Body of pancreas (tissue), 4 donors: ENCODE measurements at regions not wholly inside any gene's neighbourhood (a gene's known extent, or its start where the extent isn't known, plus 50 kb on each side); places are given as distances from the start of the nearest gene placed in this dataset.
"Not testable (repeated sequence)": the region's sequence is repeated elsewhere in the genome, so short reads cannot be mapped to it uniquely, and the experiment has no call there.

Source experiments
- ATAC-seq: fragments of 150-250 bp; one replicate; pipeline ENCODE4 v1.9.1; 2016
- DNase-seq, 4 donors: peaks; one replicate each; pipeline ENCODE4 v3.0.0-alpha.2; 2019
- H3K27ac ChIP-seq, 4 donors: fragments of 200-600 bp; sonication (generic); 1 replicate in 3 of 4; 2 replicates in 1 of 4; pipeline versions ENCODE4 v1.5.1 to v1.6.1; 2016 to 2019; ENCODE audit warnings: mild to moderate bottlenecking in 1 of 4, mixed read lengths in 1 of 4, moderate library complexity in 1 of 4
- H3K27me3 ChIP-seq, 2 donors: fragments of 200-600 bp; sonication (generic); one replicate each; pipeline ENCODE4 v1.6.0; 2016; ENCODE audit warnings: mild to moderate bottlenecking in 1 of 2
- H3K36me3 ChIP-seq, 2 donors: fragments of 200-600 bp; sonication (generic); replicated peaks in 1 of 2; 2 replicates each; pipeline ENCODE4 v1.5.1; 2016; ENCODE audit warnings: low read depth in 2 of 2; ENCODE audit not compliant: insufficient read depth in 1 of 2
- H3K4me1 ChIP-seq: fragments of 200-600 bp; sonication (generic); one replicate; pipeline ENCODE4 v1.6.0; 2016
- H3K4me3 ChIP-seq, 2 donors: fragments of 200-600 bp; sonication (generic); 1 replicate in 1 of 2; 2 replicates in 1 of 2; pipeline ENCODE4 v1.5.1; 2016 to 2019
- H3K9me3 ChIP-seq, 3 donors: fragments of 200-600 bp; sonication (generic); 1 replicate in 2 of 3; 2 replicates in 1 of 3; pipeline ENCODE4 v1.5.1; 2016
- POLR2A ChIP-seq, 3 donors: fragments of 450-650 bp; IDR thresholded peaks; one replicate each; pipeline ENCODE4 v1.6.1; 2016; ENCODE audit warnings: antibody characterized with exemption in 3 of 3, mild to moderate bottlenecking in 2 of 3
- WGBS, 2 donors: methylation state at CpG; one replicate each; pipeline ENCODE4 v1.1.5; 2017; 5-methylcytosine and 5-hydroxymethylcytosine counted together
- intact Hi-C: fragments of 100-400 bp; cut with DNase I; formaldehyde crosslinking; loops from one replicate; pipeline ENCODE4 v1.15.1; 2023
- TF ChIP-seq, protein P1 (sequence below), 7 experiments: fragments of 450-650 bp in 4 of 7; fragments of 200-600 bp in 3 of 7; sonication (generic) in 3 of 7; IDR thresholded peaks; one replicate each; pipeline ENCODE4 v1.5.1; 2016 to 2019; ENCODE audit warnings: antibody characterized with exemption in 7 of 7

DNA sequence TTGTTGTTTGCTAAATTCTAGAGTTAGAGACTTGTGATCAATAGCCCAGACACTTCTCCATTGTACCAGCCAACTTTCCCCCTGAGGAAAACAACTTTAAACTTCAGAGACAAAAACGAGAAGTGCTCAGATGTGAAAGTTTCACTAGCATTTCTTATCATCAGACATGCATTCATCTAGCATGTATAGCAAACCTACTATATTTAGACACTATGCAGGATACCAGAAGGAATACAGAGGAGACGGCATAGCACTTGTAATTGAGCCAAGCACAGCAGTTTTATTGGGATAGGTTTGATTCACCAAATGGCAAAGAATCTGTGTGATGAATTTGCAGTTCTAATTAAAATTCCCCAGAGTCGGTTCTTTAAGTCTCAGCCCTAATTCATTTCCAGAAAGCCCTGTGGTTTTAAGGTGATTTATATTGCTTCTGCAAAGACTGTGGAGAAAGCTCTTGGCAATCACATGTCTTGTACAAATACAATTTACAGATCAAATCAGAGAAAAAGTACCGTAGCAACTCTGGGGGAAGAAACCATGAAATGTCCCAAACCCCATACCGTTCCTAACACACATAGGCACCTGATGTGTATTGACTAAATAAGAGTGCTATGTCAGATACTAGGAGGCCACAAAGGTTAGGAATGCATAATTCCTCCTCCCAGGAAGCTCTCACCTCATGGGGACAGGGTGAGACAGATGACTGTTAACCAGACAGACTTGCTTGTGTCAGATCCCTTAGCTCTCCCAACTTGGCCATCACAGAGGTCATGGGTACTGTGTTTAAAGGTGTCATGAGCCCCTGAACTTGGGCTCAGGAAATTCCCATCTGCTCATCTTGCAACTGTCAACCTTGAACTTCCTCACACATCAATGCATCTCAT lies 69.6 kb upstream of the KRAS start:
- H3K4me3 ChIP-seq: no peak overlapping the region
- TF ChIP-seq, protein P1, sequence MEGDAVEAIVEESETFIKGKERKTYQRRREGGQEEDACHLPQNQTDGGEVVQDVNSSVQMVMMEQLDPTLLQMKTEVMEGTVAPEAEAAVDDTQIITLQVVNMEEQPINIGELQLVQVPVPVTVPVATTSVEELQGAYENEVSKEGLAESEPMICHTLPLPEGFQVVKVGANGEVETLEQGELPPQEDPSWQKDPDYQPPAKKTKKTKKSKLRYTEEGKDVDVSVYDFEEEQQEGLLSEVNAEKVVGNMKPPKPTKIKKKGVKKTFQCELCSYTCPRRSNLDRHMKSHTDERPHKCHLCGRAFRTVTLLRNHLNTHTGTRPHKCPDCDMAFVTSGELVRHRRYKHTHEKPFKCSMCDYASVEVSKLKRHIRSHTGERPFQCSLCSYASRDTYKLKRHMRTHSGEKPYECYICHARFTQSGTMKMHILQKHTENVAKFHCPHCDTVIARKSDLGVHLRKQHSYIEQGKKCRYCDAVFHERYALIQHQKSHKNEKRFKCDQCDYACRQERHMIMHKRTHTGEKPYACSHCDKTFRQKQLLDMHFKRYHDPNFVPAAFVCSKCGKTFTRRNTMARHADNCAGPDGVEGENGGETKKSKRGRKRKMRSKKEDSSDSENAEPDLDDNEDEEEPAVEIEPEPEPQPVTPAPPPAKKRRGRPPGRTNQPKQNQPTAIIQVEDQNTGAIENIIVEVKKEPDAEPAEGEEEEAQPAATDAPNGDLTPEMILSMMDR (IDR thresholded peaks at IDR 0.05): no peak
- TF ChIP-seq POLR2A (IDR thresholded peaks at IDR 0.05): no peak
- 14 to 33% methylated on average over 5 of the region's 5 CpGs for WGBS, 2 donors
- H3K36me3 ChIP-seq: no peaks in the 10 kb centered on the region
- H3K4me1 ChIP-seq: no peaks in the 10 kb centered on the region
- no peak for ATAC-seq
- intact Hi-C loops: no loop called here
- no peak for DNase-seq
- no peaks in the 10 kb centered on the region for H3K27me3 ChIP-seq
- H3K27ac ChIP-seq: no peak overlapping the region
- no peaks in the 10 kb centered on the region for H3K9me3 ChIP-seq

DNA sequence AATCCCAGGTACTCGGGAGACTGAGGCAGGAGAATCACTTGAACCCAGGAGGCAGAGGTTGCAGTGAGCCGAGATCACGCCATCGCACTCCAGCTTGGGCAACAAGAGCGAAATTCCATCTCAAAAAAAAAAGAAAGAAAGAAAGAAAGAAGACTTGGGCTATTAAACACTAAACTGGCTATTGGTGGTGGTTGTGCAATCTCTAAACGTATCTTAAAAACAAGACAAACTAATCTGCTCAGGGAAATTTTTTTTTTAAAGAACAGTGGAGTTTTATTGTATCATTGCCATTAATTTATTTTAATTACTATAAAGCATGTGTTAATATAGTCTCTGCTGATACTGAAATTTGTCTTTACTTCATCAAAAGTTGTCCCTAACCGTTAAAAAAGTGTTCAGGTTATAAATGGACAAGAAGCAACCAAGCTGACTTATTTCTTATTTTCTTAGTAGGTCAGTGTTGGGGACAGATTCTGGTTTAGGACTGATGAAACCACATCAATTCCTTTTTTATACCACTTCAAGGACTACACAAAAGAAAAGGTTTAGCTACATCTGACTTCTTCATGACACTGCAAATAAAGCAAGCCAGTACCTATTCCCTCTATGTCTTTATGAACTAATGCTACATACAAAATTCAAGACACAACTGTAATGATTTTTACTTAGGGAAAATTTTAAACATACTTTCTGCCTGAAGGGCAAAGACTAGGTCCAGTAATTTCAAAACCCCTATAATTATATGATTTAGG lies 68.7 kb upstream of the KRAS start:
- Histone ChIP-seq H3K27ac (no peak overlapping the region), H3K36me3 (no peaks in the 10 kb centered on the region), H3K27me3 (no peaks in the 10 kb centered on the region), H3K4me1 (no peaks in the 10 kb centered on the region), H3K4me3 (no peak overlapping the region), H3K9me3 (no peaks in the 10 kb centered on the region)
- TF ChIP-seq, protein P1 (IDR thresholded peaks at IDR 0.05): no peak
- no peak for TF ChIP-seq POLR2A (IDR thresholded peaks at IDR 0.05)
- WGBS, 2 donors: 89 to 92% methylated on average over 7 of the region's 7 CpGs
- ATAC-seq (no peak), DNase-seq (no peak)
- intact Hi-C loops: no loop called here

DNA sequence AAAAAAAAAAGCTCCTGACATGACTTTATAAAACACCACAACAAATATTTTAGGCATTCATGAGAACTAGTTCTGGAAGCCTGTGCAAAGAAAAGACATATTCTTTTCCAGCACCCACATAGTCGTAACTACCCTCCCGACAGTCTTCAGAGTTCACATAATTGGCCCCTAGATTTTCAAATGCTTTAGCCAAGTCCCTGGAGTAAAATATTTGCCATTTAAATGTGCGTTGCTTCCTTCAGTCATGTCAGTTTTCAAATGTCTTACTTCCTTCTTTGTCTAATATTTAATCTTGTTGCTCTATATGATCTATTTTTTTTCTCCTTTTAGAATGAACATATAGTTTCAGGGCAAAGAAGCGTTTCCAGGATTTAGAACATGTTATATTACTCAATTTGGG lies 66.8 kb upstream of the KRAS start:
- WGBS, 2 donors: 63 to 65% methylated on average over 4 of the region's 4 CpGs
- Histone ChIP-seq H3K9me3 (no peaks in the 10 kb centered on the region), H3K27me3 (no peaks in the 10 kb centered on the region), H3K4me3 (no peak overlapping the region), H3K4me1 (no peaks in the 10 kb centered on the region), H3K27ac (no peak overlapping the region), H3K36me3 (no peaks in the 10 kb centered on the region)
- TF ChIP-seq, protein P1 (IDR thresholded peaks at IDR 0.05): no peak
- no peak for TF ChIP-seq POLR2A (IDR thresholded peaks at IDR 0.05)
- intact Hi-C loops: no loop called here
- DNase-seq (no peak), ATAC-seq (no peak)

DNA sequence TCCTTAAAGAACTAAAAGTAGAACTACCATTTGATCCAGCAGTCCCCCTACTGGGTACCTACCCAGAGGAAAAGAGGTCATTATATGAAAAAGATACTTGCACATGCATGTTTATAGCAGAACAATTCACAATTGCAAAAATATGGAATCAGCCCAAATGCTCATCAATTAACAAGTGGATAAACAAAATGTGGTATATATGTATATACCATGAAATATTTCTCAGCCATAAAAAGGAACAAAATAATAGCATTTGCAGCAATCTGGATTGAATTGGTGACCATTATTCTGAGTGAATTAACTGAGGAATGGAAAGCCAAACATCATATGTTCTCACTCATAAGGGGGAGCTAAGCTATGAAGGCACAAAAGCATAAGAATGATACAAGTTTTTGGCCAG lies 64.7 kb upstream of the KRAS start:
- TF ChIP-seq, protein P1 (IDR thresholded peaks at IDR 0.05): no peak
- no peak for TF ChIP-seq POLR2A (IDR thresholded peaks at IDR 0.05)
- H3K9me3 ChIP-seq: no peaks in the 10 kb centered on the region
- H3K27ac ChIP-seq: no peak overlapping the region
- no peaks in the 10 kb centered on the region for H3K27me3 ChIP-seq
- H3K4me1 ChIP-seq: no peaks in the 10 kb centered on the region
- DNase-seq (no peak), ATAC-seq (no peak)
- intact Hi-C loops: no loop called here
- no peak overlapping the region for H3K4me3 ChIP-seq
- H3K36me3 ChIP-seq: no peaks in the 10 kb centered on the region

DNA sequence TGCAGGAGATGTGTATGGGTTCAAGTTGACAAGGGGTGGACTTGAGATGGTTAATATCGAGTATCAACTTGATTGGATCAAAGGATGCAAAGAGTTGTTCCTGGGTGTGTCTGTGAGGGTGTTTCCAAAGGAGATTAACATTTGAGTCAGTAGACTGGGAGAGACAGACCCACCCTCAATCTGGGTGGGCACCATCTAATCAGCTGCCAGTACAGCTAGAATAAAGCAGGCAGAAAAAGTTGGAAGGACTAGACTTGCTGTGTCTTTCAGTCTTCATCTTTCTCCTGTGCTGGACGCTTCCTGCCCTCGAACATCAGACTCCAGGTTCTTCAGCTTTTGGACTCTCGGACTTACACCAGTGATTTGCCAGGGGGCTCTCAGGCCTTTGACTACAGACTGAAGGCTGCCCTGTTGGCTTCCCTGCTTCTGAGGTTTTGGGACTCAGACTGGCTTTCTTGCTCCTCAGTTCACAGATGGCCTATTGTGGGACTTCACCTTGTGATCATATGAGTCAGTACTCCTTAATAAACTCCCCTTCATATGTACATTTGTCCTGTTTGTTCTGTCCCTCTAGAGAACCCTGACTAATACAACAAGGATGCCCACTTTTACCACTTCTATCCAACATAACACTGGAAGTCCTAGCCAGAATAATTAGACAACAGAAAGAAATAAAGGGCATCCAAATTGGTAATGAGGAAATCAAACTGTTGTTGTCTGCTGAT lies 62.7 kb upstream of the KRAS start:
- H3K36me3 ChIP-seq, ATAC-seq, H3K27ac ChIP-seq, intact Hi-C loops, H3K4me3 ChIP-seq, H3K27me3 ChIP-seq, H3K9me3 ChIP-seq, DNase-seq, H3K4me1 ChIP-seq: not testable (repeated sequence)
- 76 to 84% methylated on average over 4 of the region's 4 CpGs for WGBS, 2 donors
